Right lobe of liver (tissue), 4 donors: ENCODE measurements at regions not wholly inside any gene's neighbourhood (a gene's known extent, or its start where the extent isn't known, plus 50 kb on each side); places are given as distances from the start of the nearest gene placed in this dataset.

Experiments
- CTCF ChIP-seq, 4 donors: fragments of 200-600 bp in 3 of 4; fragments of 450-650 bp in 1 of 4; IDR thresholded peaks; one replicate each; pipeline versions ENCODE4 v1.5.1 to v1.8.0; 2016 to 2022; ENCODE audit warnings: antibody characterized with exemption in 4 of 4, mild to moderate bottlenecking in 2 of 4
- POLR2A ChIP-seq: fragments of 450-650 bp; IDR thresholded peaks from one replicate; pipeline ENCODE4 v1.6.1; 2017; ENCODE audit warnings: antibody characterized with exemption, mild to moderate bottlenecking
- donor health status: DM: no; HTN: no; CAD: no.
- donor health status: DM: no; HTN: no; CAD: no.
- donor health status: DM: no; HTN: yes; CAD: no.

- TF ChIP-seq POLR2A (no peak), CTCF (IDR thresholded peaks at IDR 0.05) (no peak)
Measured at GRCh38 chr2:160918258-160918657, 242.0 kb upstream of the TANK start.
